ENCODE measurements at regions not wholly inside any gene's neighbourhood (a gene's known extent, or its start where the extent isn't known, plus 50 kb on each side); places are given as distances from the start of the nearest gene placed in this dataset.

- TF ChIP-seq NR2C1 (IDR thresholded peaks at IDR 0.05) (no peak), IKZF1 (conservative IDR thresholded peaks at IDR 0.05) (no peak), USF1 (IDR thresholded peaks at IDR 0.05; ENCODE audit: borderline replicate concordance, extremely low read length, insufficient read depth, low read depth, low read length) (no peak)
Measured at GRCh38 chr3:73694983-73695757, 70.4 kb upstream of the PDZRN3 start (continued).

GRCh38 chr3:73687106-73688004 is 62.6 kb upstream of the PDZRN3 start:
- Histone ChIP-seq H3K4me1 (ENCODE audit: control insufficient read depth, insufficient read depth, low read length) (no peaks in the 10 kb centered on the region), H3K9me3 (replicated peaks; ENCODE audit: control insufficient read depth, insufficient read depth, low read length) (no peaks in the 10 kb centered on the region), H3K4me2 (ENCODE audit: control insufficient read depth, insufficient read depth) (no peak overlapping the region), H3K4me3 (no peak overlapping the region), H3K79me2 (ENCODE audit: control insufficient read depth, insufficient read depth, low read length) (no peaks in the 10 kb centered on the region), H3K36me3 (ENCODE audit: control insufficient read depth in 2 of 2, insufficient read depth in 2 of 2, low read length in 1 of 2) (no peaks in the 10 kb centered on the region), H3K27ac (ENCODE audit: control insufficient read depth, insufficient read depth) (no peak overlapping the region), H4K20me1 (ENCODE audit: control insufficient read depth, insufficient read depth) (no peaks in the 10 kb centered on the region), H3K27me3 (replicated peaks in 1 of 2; ENCODE audit: control insufficient read depth in 2 of 2, insufficient read depth in 2 of 2, low read length in 1 of 2) (no peaks in the 10 kb centered on the region), H2AFZ (ENCODE audit: control insufficient read depth, low read depth, low read length) (no peak overlapping the region), H3K9ac (ENCODE audit: control insufficient read depth, insufficient read depth, low read length) (no peak overlapping the region)
- BruUV-seq (replicated peaks), result no TSS peak
- ATAC-seq (no peak), FAIRE-seq (no peak), DNase-seq (ENCODE audit: low read depth, low spot score) (no peak)
- ChIA-PET CTCF (interaction anchor here (0.6 kb wide), 1 partner anchor 897 kb away, joined by 3 read pairs; no protein-coding TSS in a partner anchor), POLR2A (no interaction called here), SMC1A (ENCODE audit: uncharacterized antibody, unreplicated experiment) (interaction anchor here (0.7 kb wide), 1 partner anchor 17 kb away, joined by 3 read pairs; no protein-coding TSS in a partner anchor), RAD21 (ENCODE audit: unreplicated experiment) (no interaction called here)
- in situ Hi-C loops (cut with MboI) (no loop called here), intact Hi-C loops (cut with micrococcal nuclease; ENCODE audit: unreplicated experiment) (no loop called here)
- WGBS (ENCODE audit: insufficient coverage, insufficient replicate concordance, low lambda C conversion rate, missing lambda C conversion rate), result 29% methylated on average over 5 of the region's 5 CpGs
- TF ChIP-seq CREM (IDR thresholded peaks at IDR 0.05; ENCODE audit: low read depth) (no peak), BRCA1 (IDR thresholded peaks at IDR 0.05; ENCODE audit: low read depth, low read length) (no peak), HDGF (IDR thresholded peaks at IDR 0.05) (no peak), SIN3A (IDR thresholded peaks at IDR 0.05; ENCODE audit: low read depth, low read length) (no peak), FOXK2 (IDR thresholded peaks at IDR 0.05) (no peak), NFXL1 (IDR thresholded peaks at IDR 0.05; ENCODE audit: borderline replicate concordance) (no peak), E4F1 (IDR thresholded peaks at IDR 0.05; ENCODE audit: borderline replicate concordance, partially characterized antibody) (no peak), PAX5 (IDR thresholded peaks at IDR 0.05; ENCODE audit: borderline replicate concordance, low read depth, low read length) (no peak), SKIL (IDR thresholded peaks at IDR 0.05; ENCODE audit: low read depth, poor library complexity, severe bottlenecking) (no peak), POU2F2 (IDR thresholded peaks at IDR 0.05; ENCODE audit: borderline replicate concordance, low read depth, low read length) (no peak)

Measured in GM12878 (cell line).